Lung (tissue), 11 donors: ENCODE measurements at regions not wholly inside any gene's neighbourhood (a gene's known extent, or its start where the extent isn't known, plus 50 kb on each side); places are given as distances from the start of the nearest gene placed in this dataset.
A peak's percentile ranks its signal among the peaks of the same experiment; 100 is the strongest.

Experiments used
- ATAC-seq: fragments of 200-7000 bp; cut with Tn5 transposase; one replicate; pipeline ENCODE4 v1.9.1; 2020; ENCODE audit warnings: moderate number of reproducible peaks; ENCODE audit not compliant: insufficient read depth, low FRiP score
- DNase-seq, 3 donors: peaks; one replicate each; pipeline ENCODE4 v3.0.0-alpha.2; 2013 to 2017
- H3K27ac ChIP-seq, 2 donors: one replicate each; pipeline ENCODE4 v1.5.1; 2013; ENCODE audit warnings: mild to moderate bottlenecking in 2 of 2, moderate library complexity in 2 of 2, control low read depth in 1 of 2, inconsistent platforms in 1 of 2, low read depth in 1 of 2, low read length in 1 of 2
- H3K27me3 ChIP-seq, 3 donors: one replicate each; pipeline ENCODE4 v1.5.1; 2013; ENCODE audit warnings: low read length in 2 of 3; ENCODE audit not compliant: control insufficient read depth in 3 of 3, insufficient read depth in 3 of 3
- H3K36me3 ChIP-seq, 4 donors: one replicate each; pipeline ENCODE4 v1.5.1; 2013; ENCODE audit warnings: low read length in 4 of 4, mild to moderate bottlenecking in 1 of 4, moderate library complexity in 1 of 4; ENCODE audit not compliant: control insufficient read depth in 4 of 4, insufficient read depth in 4 of 4
- H3K4me1 ChIP-seq, 5 donors: one replicate each; pipeline ENCODE4 v1.5.1; 2013; ENCODE audit warnings: low read length in 5 of 5, mild to moderate bottlenecking in 2 of 5, moderate library complexity in 1 of 5; ENCODE audit not compliant: control insufficient read depth in 5 of 5, insufficient read depth in 5 of 5
- H3K4me3 ChIP-seq: one replicate; pipeline ENCODE4 v1.5.1; 2013; ENCODE audit warnings: mild to moderate bottlenecking, control low read depth, moderate library complexity
- H3K9ac ChIP-seq, 2 donors: one replicate each; pipeline ENCODE4 v1.5.1; 2013; ENCODE audit warnings: low read length in 2 of 2, control low read depth in 1 of 2; ENCODE audit not compliant: insufficient read depth in 1 of 2
- H3K9me3 ChIP-seq, 4 donors: one replicate each; pipeline ENCODE4 v1.5.1; 2013; ENCODE audit warnings: low read length in 3 of 4, mild to moderate bottlenecking in 1 of 4, moderate library complexity in 1 of 4; ENCODE audit not compliant: control insufficient read depth in 4 of 4, insufficient read depth in 3 of 4
- CTCF ChIP-seq: IDR thresholded peaks from 2 replicates; pipeline ENCODE4 v1.5.1; 2012; ENCODE audit warnings: mild to moderate bottlenecking; ENCODE audit errors: control extremely low read depth, extremely low read depth
- WGBS, 2 donors: extraction: QIAGEN DNeasy Blood & Tissue Kit; methylation state at CpG; one replicate each; pipeline ENCODE4 v1.1.7; 2013; 5-methylcytosine and 5-hydroxymethylcytosine counted together
- donor health status: control.
- donor health status: control.
- donor health status: Bipolar disorder and iron deficiency.
- donor health status: healthy.
- donor health status: DM: yes; HTN: yes; CAD: no.

- Histone ChIP-seq H3K4me1 (peaks cover 0 to 3% (median 0%) of the 10 kb centered on the region in 5 donors), H3K9ac (no peak overlapping the region), H3K9me3 (no peaks in the 10 kb centered on the region), H3K4me3 (no peak overlapping the region), H3K27ac (no peak overlapping the region), H3K36me3 (no peaks in the 10 kb centered on the region), H3K27me3 (peaks cover 0 to 3% (median 0%) of the 10 kb centered on the region in 3 donors)
- DNase-seq (no peak), ATAC-seq (no peak)
- no peak for TF ChIP-seq CTCF
- WGBS, 2 donors: 87 to 94% methylated on average over 7 of the region's 7 CpGs
Measured at GRCh38 chr10:14407567-14407966, 76.8 kb upstream of the FRMD4A start.

GRCh38 chr10:14405076-14406065 is 74.6 kb upstream of the FRMD4A start:
- Histone ChIP-seq H3K9ac (no peak overlapping the region), H3K9me3 (peaks cover 0 to 2% (median 0%) of the 10 kb centered on the region in 4 donors), H3K27ac (peak overlapping the region in 1 of 2 donors; percentile 51), H3K36me3 (no peaks in the 10 kb centered on the region), H3K4me1 (peaks cover 0 to 3% (median 0%) of the 10 kb centered on the region in 5 donors), H3K27me3 (peaks cover 0 to 12% (median 0%) of the 10 kb centered on the region in 3 donors), H3K4me3 (no peak overlapping the region)
- peak in 1 of 3 donors; percentile 21 for DNase-seq
- ATAC-seq: no peak
- 71 to 80% methylated on average over 18 of the region's 18 CpGs for WGBS, 2 donors
- no peak for TF ChIP-seq CTCF

- Histone ChIP-seq H3K4me3 (no peak overlapping the region), H3K9me3 (peaks cover 0 to 2% (median 0%) of the 10 kb centered on the region in 4 donors), H3K4me1 (peaks cover 0 to 3% (median 0%) of the 10 kb centered on the region in 5 donors), H3K27me3 (peaks cover 0 to 13% (median 0%) of the 10 kb centered on the region in 3 donors), H3K27ac (no peak overlapping the region), H3K9ac (no peak overlapping the region), H3K36me3 (no peaks in the 10 kb centered on the region)
- ATAC-seq (no peak), DNase-seq (no peak)
- TF ChIP-seq CTCF: no peak
- WGBS, 2 donors: 79 to 85% methylated on average over 8 of the region's 8 CpGs
Measured at GRCh38 chr10:14403881-14404623, 73.3 kb upstream of the FRMD4A start.
